ENCODE measurements at regions not wholly inside any gene's neighbourhood (a gene's known extent, or its start where the extent isn't known, plus 50 kb on each side); places are given as distances from the start of the nearest gene placed in this dataset.

- DNase-seq (ENCODE audit: low read depth, low spot score), result no peak
- Mint-ChIP-seq H3K9me3 (peaks cover 8% of the 10 kb centered on the region), H3K4me3 (no peak overlapping the region), H3K36me3 (ENCODE audit: low read depth) (no peaks in the 10 kb centered on the region), H3K4me1 (no peaks in the 10 kb centered on the region), H3K27me3 (ENCODE audit: low read depth) (peaks cover 9% of the 10 kb centered on the region), H3K27ac (ENCODE audit: unreplicated experiment) (no peak overlapping the region)
- TF ChIP-seq CTCF (conservative IDR thresholded peaks at IDR 0.05), result no peak
These were observed 69.9 kb upstream of the SPTLC1 start for GRCh38 chr9:92185096-92185495.

- no peaks in the 10 kb centered on the region for H3K4me1 Mint-ChIP-seq
- H3K27me3 Mint-ChIP-seq (ENCODE audit: low read depth), result peaks cover 9% of the 10 kb centered on the region
- H3K4me3 Mint-ChIP-seq, result no peak overlapping the region
- TF ChIP-seq CTCF (conservative IDR thresholded peaks at IDR 0.05), result no peak
- H3K36me3 Mint-ChIP-seq (ENCODE audit: low read depth), result no peaks in the 10 kb centered on the region
- DNase-seq (ENCODE audit: low read depth, low spot score), result no peak
- peaks cover 8% of the 10 kb centered on the region for H3K9me3 Mint-ChIP-seq
- H3K27ac Mint-ChIP-seq (ENCODE audit: unreplicated experiment), result no peak overlapping the region
These were observed 68.9 kb upstream of the SPTLC1 start for GRCh38 chr9:92184041-92184564.

GRCh38 chr9:92183449-92183848 is 68.2 kb upstream of the SPTLC1 start:
- Mint-ChIP-seq H3K9me3 (peaks cover 8% of the 10 kb centered on the region), H3K4me1 (no peaks in the 10 kb centered on the region), H3K27me3 (ENCODE audit: low read depth) (peaks cover 9% of the 10 kb centered on the region), H3K36me3 (ENCODE audit: low read depth) (no peaks in the 10 kb centered on the region), H3K27ac (ENCODE audit: unreplicated experiment) (no peak overlapping the region), H3K4me3 (no peak overlapping the region)
- DNase-seq (ENCODE audit: low read depth, low spot score), result no peak
- no peak for TF ChIP-seq CTCF (conservative IDR thresholded peaks at IDR 0.05)

- Mint-ChIP-seq H3K4me3 (no peak overlapping the region), H3K4me1 (no peaks in the 10 kb centered on the region), H3K27ac (ENCODE audit: unreplicated experiment) (peak overlapping the region; percentile 67), H3K36me3 (ENCODE audit: low read depth) (no peaks in the 10 kb centered on the region), H3K27me3 (ENCODE audit: low read depth) (peaks cover 5% of the 10 kb centered on the region), H3K9me3 (peaks cover 8% of the 10 kb centered on the region)
- no peak for TF ChIP-seq CTCF (conservative IDR thresholded peaks at IDR 0.05)
- no peak for DNase-seq (ENCODE audit: low read depth, low spot score)
These were observed 66.1 kb upstream of the SPTLC1 start for GRCh38 chr9:92181296-92181695.

GRCh38 chr9:92180669-92181181 is 65.5 kb upstream of the SPTLC1 start:
- no peaks in the 10 kb centered on the region for H3K36me3 Mint-ChIP-seq (ENCODE audit: low read depth)
- TF ChIP-seq CTCF (conservative IDR thresholded peaks at IDR 0.05), result no peak
- no peaks in the 10 kb centered on the region for H3K4me1 Mint-ChIP-seq
- no peak overlapping the region for H3K4me3 Mint-ChIP-seq
- no peak for DNase-seq (ENCODE audit: low read depth, low spot score)
- peaks cover 5% of the 10 kb centered on the region for H3K27me3 Mint-ChIP-seq (ENCODE audit: low read depth)
- peaks cover 8% of the 10 kb centered on the region for H3K9me3 Mint-ChIP-seq
- peak overlapping the region; percentile 67 for H3K27ac Mint-ChIP-seq (ENCODE audit: unreplicated experiment)

All from neural crest cell (in vitro differentiated cells).